Parathyroid adenoma (tissue), 2 donors: ENCODE measurements at regions not wholly inside any gene's neighbourhood (a gene's known extent, or its start where the extent isn't known, plus 50 kb on each side); places are given as distances from the start of the nearest gene placed in this dataset.

ENCODE experiments used
- H2AFZ ChIP-seq: fragments of 300-600 bp; sonication (generic); one replicate; pipeline ENCODE4 v1.7.0; 2017; ENCODE audit warnings: antibody characterized with exemption, mild to moderate bottlenecking
- H3K27ac ChIP-seq: fragments of 300-600 bp; sonication (generic); one replicate; pipeline ENCODE4 v1.7.0; 2017
- H3K27me3 ChIP-seq: fragments of 300-600 bp; sonication (generic); one replicate; pipeline ENCODE4 v1.7.0; 2017; ENCODE audit warnings: low read length; ENCODE audit not compliant: control insufficient read depth, insufficient read depth
- H3K36me3 ChIP-seq: fragments of 300-600 bp; sonication (generic); one replicate; pipeline ENCODE4 v1.7.0; 2017; ENCODE audit warnings: low read length; ENCODE audit not compliant: control insufficient read depth, insufficient read depth
- H3K4me1 ChIP-seq: fragments of 300-600 bp; sonication (generic); one replicate; pipeline ENCODE4 v1.7.0; 2017; ENCODE audit warnings: control low read depth
- H3K4me2 ChIP-seq: fragments of 300-600 bp; sonication (generic); one replicate; pipeline ENCODE4 v1.7.0; 2017; ENCODE audit warnings: low read length
- H3K4me3 ChIP-seq: fragments of 300-600 bp; sonication (generic); one replicate; pipeline ENCODE4 v1.7.0; 2017; ENCODE audit warnings: low read depth, low read length
- H3K79me2 ChIP-seq: fragments of 300-600 bp; sonication (generic); one replicate; pipeline ENCODE4 v1.7.0; 2017; ENCODE audit warnings: control low read depth
- H3K9ac ChIP-seq: fragments of 300-600 bp; sonication (generic); one replicate; pipeline ENCODE4 v1.7.0; 2017; ENCODE audit warnings: mild to moderate bottlenecking
- H3K9me3 ChIP-seq: fragments of 300-600 bp; sonication (generic); one replicate; pipeline ENCODE4 v1.7.0; 2017; ENCODE audit warnings: low read length; ENCODE audit not compliant: control insufficient read depth
- CTCF ChIP-seq: fragments of 300-600 bp; sonication (generic); IDR thresholded peaks from one replicate; pipeline ENCODE4 v1.7.0; 2017; ENCODE audit warnings: antibody characterized with exemption, mild to moderate bottlenecking
- donor health status: primary hyperparathyroidism.

- H3K79me2 ChIP-seq: no peaks in the 10 kb centered on the region
- no peak overlapping the region for H3K9ac ChIP-seq
- no peaks in the 10 kb centered on the region for H3K9me3 ChIP-seq
- no peak for TF ChIP-seq CTCF
- H3K27ac ChIP-seq: no peak overlapping the region
- no peak overlapping the region for H3K4me3 ChIP-seq
- H3K36me3 ChIP-seq: no peaks in the 10 kb centered on the region
- no peak overlapping the region for H2AFZ ChIP-seq
- no peaks in the 10 kb centered on the region for H3K4me1 ChIP-seq
- no peaks in the 10 kb centered on the region for H3K27me3 ChIP-seq
- no peak overlapping the region for H3K4me2 ChIP-seq
Observed at GRCh38 chr5:166045961-166046360, 2245.5 kb upstream of the WWC1 start.

DNA sequence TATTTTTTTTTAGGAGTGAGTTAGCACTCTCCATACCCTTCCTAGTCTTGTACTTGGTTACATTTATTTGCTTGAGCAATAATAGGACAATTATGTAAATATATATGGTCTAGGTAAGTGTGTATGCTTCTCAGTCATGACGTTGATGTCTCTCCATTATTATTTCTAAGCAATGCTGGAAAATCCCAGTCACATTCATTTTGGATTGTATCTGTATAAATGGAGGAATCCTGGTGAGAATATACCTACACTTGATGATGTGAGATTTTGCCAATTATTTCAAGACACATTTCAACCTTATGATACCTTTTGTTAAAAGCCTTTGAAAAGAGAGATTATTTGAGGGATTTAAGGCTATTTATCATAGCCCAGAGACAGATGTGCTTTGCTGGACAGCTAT, 2244.5 kb upstream of the WWC1 start:
- Histone ChIP-seq H3K36me3 (no peaks in the 10 kb centered on the region), H3K4me1 (no peaks in the 10 kb centered on the region), H3K4me2 (no peak overlapping the region), H3K4me3 (no peak overlapping the region), H3K9ac (no peak overlapping the region), H2AFZ (no peak overlapping the region), H3K9me3 (no peaks in the 10 kb centered on the region), H3K79me2 (no peaks in the 10 kb centered on the region), H3K27me3 (no peaks in the 10 kb centered on the region), H3K27ac (no peak overlapping the region)
- TF ChIP-seq CTCF: no peak

DNA sequence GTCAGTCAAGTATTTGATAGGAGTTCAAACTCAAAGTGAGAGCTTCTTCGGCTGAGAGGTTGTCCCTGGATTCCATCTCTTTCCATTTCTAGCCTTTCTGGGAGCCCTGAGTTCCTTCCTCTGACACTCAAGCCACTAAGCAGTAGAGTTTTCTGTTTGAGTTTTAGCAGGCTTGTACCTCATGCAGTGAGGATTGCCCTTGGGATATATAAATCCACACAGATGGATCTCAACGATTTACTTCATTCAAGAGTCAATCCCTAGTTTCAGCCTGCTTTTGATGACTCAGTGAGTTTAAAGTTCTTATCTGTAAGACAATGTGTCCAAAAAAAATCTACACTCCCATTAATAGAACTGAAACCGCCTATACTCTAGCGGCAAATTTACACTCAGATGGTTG, 2240.9 kb upstream of the WWC1 start:
- no peaks in the 10 kb centered on the region for H3K36me3 ChIP-seq
- H2AFZ ChIP-seq: no peak overlapping the region
- H3K4me1 ChIP-seq: no peaks in the 10 kb centered on the region
- H3K9ac ChIP-seq: no peak overlapping the region
- no peak overlapping the region for H3K4me2 ChIP-seq
- H3K9me3 ChIP-seq: no peaks in the 10 kb centered on the region
- H3K79me2 ChIP-seq: no peaks in the 10 kb centered on the region
- TF ChIP-seq CTCF: no peak
- H3K27me3 ChIP-seq: no peaks in the 10 kb centered on the region
- H3K4me3 ChIP-seq: no peak overlapping the region
- no peak overlapping the region for H3K27ac ChIP-seq

- no peak overlapping the region for H3K27ac ChIP-seq
- H2AFZ ChIP-seq: no peak overlapping the region
- H3K36me3 ChIP-seq: no peaks in the 10 kb centered on the region
- H3K4me2 ChIP-seq: no peak overlapping the region
- H3K4me3 ChIP-seq: no peak overlapping the region
- no peaks in the 10 kb centered on the region for H3K27me3 ChIP-seq
- no peak overlapping the region for H3K9ac ChIP-seq
- no peaks in the 10 kb centered on the region for H3K79me2 ChIP-seq
- no peaks in the 10 kb centered on the region for H3K9me3 ChIP-seq
- TF ChIP-seq CTCF: no peak
- H3K4me1 ChIP-seq: no peaks in the 10 kb centered on the region
Observed at GRCh38 chr5:166058660-166059059, 2232.8 kb upstream of the WWC1 start.

DNA sequence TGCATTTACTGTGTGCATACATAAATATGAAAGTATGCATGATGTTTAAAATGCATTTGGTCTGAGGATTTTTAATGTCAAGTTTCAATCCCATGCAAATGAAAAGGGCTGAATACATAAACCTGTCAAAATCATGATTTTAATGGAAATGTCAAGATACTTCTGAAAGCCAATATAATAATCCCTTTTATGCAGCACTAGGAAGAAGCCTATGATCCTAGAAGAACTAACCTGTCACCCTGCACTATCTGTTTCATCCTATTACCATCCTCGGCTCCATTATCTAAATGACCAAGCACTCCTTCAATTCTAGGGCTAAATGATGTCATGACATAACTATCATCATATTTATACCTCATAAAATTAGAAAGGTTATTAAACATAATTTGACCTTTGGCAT, 2229.4 kb upstream of the WWC1 start:
- no peaks in the 10 kb centered on the region for H3K36me3 ChIP-seq
- H3K4me1 ChIP-seq: no peaks in the 10 kb centered on the region
- H3K4me3 ChIP-seq: no peak overlapping the region
- H2AFZ ChIP-seq: no peak overlapping the region
- H3K4me2 ChIP-seq: no peak overlapping the region
- no peaks in the 10 kb centered on the region for H3K27me3 ChIP-seq
- TF ChIP-seq CTCF: no peak
- no peaks in the 10 kb centered on the region for H3K9me3 ChIP-seq
- H3K9ac ChIP-seq: no peak overlapping the region
- no peaks in the 10 kb centered on the region for H3K79me2 ChIP-seq
- H3K27ac ChIP-seq: no peak overlapping the region
